ENCODE measurements at regions not wholly inside any gene's neighbourhood (a gene's known extent, or its start where the extent isn't known, plus 50 kb on each side); places are given as distances from the start of the nearest gene placed in this dataset.
A peak's percentile ranks its signal among the peaks of the same experiment; 100 is the strongest.

- peaks cover 10 to 16% of the 10 kb centered on the region in 2 donors for H3K27me3 Mint-ChIP-seq
- Histone ChIP-seq H3K27ac (ENCODE audit: low read length) (no peak overlapping the region), H3K4me3 (ENCODE audit: control insufficient read depth in 1 of 2, extremely low read depth in 1 of 2, low read length in 1 of 2) (no peak overlapping the region), H3K9me3 (no peaks in the 10 kb centered on the region), H3K27me3 (replicated peaks in 1 of 2; ENCODE audit: control insufficient read depth in 2 of 2, extremely low read depth in 1 of 2, insufficient read depth in 2 of 2, low read length in 1 of 2) (peaks cover 0 to 9% of the 10 kb centered on the region in 2 experiments), H3K4me1 (ENCODE audit: control insufficient read depth in 1 of 2, extremely low read depth in 1 of 2, insufficient read depth in 2 of 2, low read length in 2 of 2) (no peaks in the 10 kb centered on the region), H3K36me3 (ENCODE audit: control insufficient read depth in 2 of 2, extremely low read depth in 1 of 2, insufficient read depth in 1 of 2, low read length in 1 of 2) (no peaks in the 10 kb centered on the region)
- H3K9me3 Mint-ChIP-seq, result no peaks in the 10 kb centered on the region
- H3K27ac Mint-ChIP-seq, result no peak overlapping the region
- DNase-seq (no peak), ATAC-seq (replicated peaks in 1 of 4) (no peak)
- no peaks in the 10 kb centered on the region for H3K4me1 Mint-ChIP-seq
- no peak overlapping the region for H3K4me3 Mint-ChIP-seq
- whole genome bisulfite sequencing (ENCODE audit: insufficient coverage), result no CpG with 5 or more reads among the region's 1 CpG
- ChIA-PET CTCF (no interaction called here), POLR2A (no interaction called here)
- no peaks in the 10 kb centered on the region for H3K36me3 Mint-ChIP-seq
Measured at GRCh38 chr10:44032216-44032615, 352.7 kb downstream of the CXCL12 start.

GRCh38 chr10:44030738-44031137, 354.2 kb downstream of the CXCL12 start:
- Histone ChIP-seq H3K9me3 (no peaks in the 10 kb centered on the region), H3K36me3 (ENCODE audit: control insufficient read depth in 2 of 2, extremely low read depth in 1 of 2, insufficient read depth in 1 of 2, low read length in 1 of 2) (no peaks in the 10 kb centered on the region), H3K4me1 (ENCODE audit: control insufficient read depth in 1 of 2, extremely low read depth in 1 of 2, insufficient read depth in 2 of 2, low read length in 2 of 2) (no peaks in the 10 kb centered on the region), H3K4me3 (ENCODE audit: control insufficient read depth in 1 of 2, extremely low read depth in 1 of 2, low read length in 1 of 2) (no peak overlapping the region), H3K27ac (ENCODE audit: low read length) (no peak overlapping the region), H3K27me3 (replicated peaks in 1 of 2; ENCODE audit: control insufficient read depth in 2 of 2, extremely low read depth in 1 of 2, insufficient read depth in 2 of 2, low read length in 1 of 2) (peaks cover 0 to 5% of the 10 kb centered on the region in 2 experiments)
- no peaks in the 10 kb centered on the region for H3K9me3 Mint-ChIP-seq
- no peaks in the 10 kb centered on the region for H3K36me3 Mint-ChIP-seq
- H3K27ac Mint-ChIP-seq, result no peak overlapping the region
- no peaks in the 10 kb centered on the region for H3K4me1 Mint-ChIP-seq
- ATAC-seq (replicated peaks in 1 of 4), result no peak
- no peak overlapping the region for H3K4me3 Mint-ChIP-seq
- CTCF ChIA-PET, result interaction anchor here in 1 of 2 donors (1.3 to 1.4 kb wide), 2 partner anchors 338 to 341 kb away, joined by 3 to 4 read pairs; no protein-coding TSS in a partner anchor
- no peak for DNase-seq
- POLR2A ChIA-PET, result no interaction called here
- WGBS (ENCODE audit: insufficient coverage), result 100% methylated on average over 1 of the region's 2 CpGs
- H3K27me3 Mint-ChIP-seq, result peaks cover 9 to 12% of the 10 kb centered on the region in 2 donors

- Histone ChIP-seq H3K9me3 (no peaks in the 10 kb centered on the region), H3K27me3 (replicated peaks in 1 of 2; ENCODE audit: control insufficient read depth in 2 of 2, extremely low read depth in 1 of 2, insufficient read depth in 2 of 2, low read length in 1 of 2) (peaks cover 0 to 3% of the 10 kb centered on the region in 2 experiments), H3K4me3 (ENCODE audit: control insufficient read depth in 1 of 2, extremely low read depth in 1 of 2, low read length in 1 of 2) (no peak overlapping the region), H3K36me3 (ENCODE audit: control insufficient read depth in 2 of 2, extremely low read depth in 1 of 2, insufficient read depth in 1 of 2, low read length in 1 of 2) (no peaks in the 10 kb centered on the region), H3K4me1 (ENCODE audit: control insufficient read depth in 1 of 2, extremely low read depth in 1 of 2, insufficient read depth in 2 of 2, low read length in 2 of 2) (no peaks in the 10 kb centered on the region), H3K27ac (ENCODE audit: low read length) (no peak overlapping the region)
- no peak overlapping the region for H3K27ac Mint-ChIP-seq
- peaks cover 11% of the 10 kb centered on the region in 2 donors for H3K27me3 Mint-ChIP-seq
- H3K4me1 Mint-ChIP-seq, result no peaks in the 10 kb centered on the region
- 27% methylated on average over 2 of the region's 4 CpGs for WGBS (ENCODE audit: insufficient coverage)
- H3K9me3 Mint-ChIP-seq, result no peaks in the 10 kb centered on the region
- no peak overlapping the region for H3K4me3 Mint-ChIP-seq
- ChIA-PET CTCF (interaction anchor here (0.5 to 1.4 kb wide), 3 partner anchors 283 to 340 kb away, joined by 3 to 5 read pairs (median 4); no protein-coding TSS in a partner anchor), POLR2A (no interaction called here)
- peak; percentile 43 to 62 (median 54) for ATAC-seq (replicated peaks in 1 of 4)
- DNase-seq, result peak in 18 of 35 experiments; percentile 0 to 47 (median 10)
- no peaks in the 10 kb centered on the region for H3K36me3 Mint-ChIP-seq
Measured at GRCh38 chr10:44030132-44030531, 354.8 kb downstream of the CXCL12 start.

DNA sequence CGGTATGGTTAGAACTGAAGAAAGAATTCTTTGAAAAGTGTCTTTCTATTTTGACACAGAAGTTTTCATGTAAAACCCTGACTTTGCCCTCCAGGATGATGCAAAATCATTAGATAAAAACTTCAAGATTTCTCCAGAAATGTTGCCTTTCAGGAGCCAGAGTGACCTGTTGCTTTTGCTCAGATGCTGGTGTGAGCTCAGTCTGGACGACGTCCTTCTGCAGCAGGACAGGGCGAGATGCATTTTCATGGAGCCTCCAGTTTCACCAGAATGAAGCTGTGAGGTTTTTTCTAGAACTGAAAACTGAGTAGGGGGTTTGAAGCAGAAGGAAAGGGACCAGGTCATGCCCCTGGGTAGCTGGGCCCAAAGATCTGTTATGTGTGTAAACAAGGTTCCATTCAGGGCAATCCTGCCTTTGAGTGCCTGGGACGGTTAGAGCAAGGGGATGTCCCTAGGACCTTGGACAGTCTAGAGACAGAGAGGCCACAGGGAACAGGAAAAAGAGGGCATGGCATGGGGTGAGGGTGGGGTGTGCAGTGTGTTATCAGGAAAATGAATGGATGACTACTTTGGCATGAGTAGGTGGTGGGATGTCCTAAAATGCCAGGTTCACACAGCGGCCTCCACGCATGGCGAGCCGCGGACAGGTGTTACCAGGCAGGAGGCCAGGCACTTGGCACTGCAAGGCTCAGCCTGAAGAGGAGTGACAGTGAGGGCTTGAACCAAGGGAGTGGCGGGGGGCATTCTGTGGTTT, 356.3 kb downstream of the CXCL12 start:
- no peak for ATAC-seq (replicated peaks in 1 of 4)
- Histone ChIP-seq H3K27me3 (replicated peaks in 1 of 2; ENCODE audit: control insufficient read depth in 2 of 2, extremely low read depth in 1 of 2, insufficient read depth in 2 of 2, low read length in 1 of 2) (peaks cover 0 to 14% of the 10 kb centered on the region in 2 experiments), H3K4me1 (ENCODE audit: control insufficient read depth in 1 of 2, extremely low read depth in 1 of 2, insufficient read depth in 2 of 2, low read length in 2 of 2) (no peaks in the 10 kb centered on the region), H3K9me3 (no peaks in the 10 kb centered on the region), H3K4me3 (ENCODE audit: control insufficient read depth in 1 of 2, extremely low read depth in 1 of 2, low read length in 1 of 2) (no peak overlapping the region), H3K36me3 (ENCODE audit: control insufficient read depth in 2 of 2, extremely low read depth in 1 of 2, insufficient read depth in 1 of 2, low read length in 1 of 2) (no peaks in the 10 kb centered on the region), H3K27ac (ENCODE audit: low read length) (no peak overlapping the region)
- no peaks in the 10 kb centered on the region for H3K4me1 Mint-ChIP-seq
- H3K36me3 Mint-ChIP-seq, result no peaks in the 10 kb centered on the region
- no peaks in the 10 kb centered on the region for H3K9me3 Mint-ChIP-seq
- WGBS (ENCODE audit: insufficient coverage), result 78% methylated on average over 6 of the region's 11 CpGs
- ChIA-PET POLR2A (no interaction called here), CTCF (no interaction called here)
- H3K27ac Mint-ChIP-seq, result no peak overlapping the region
- H3K27me3 Mint-ChIP-seq, result peaks cover 10 to 14% of the 10 kb centered on the region in 2 donors
- no peak overlapping the region for H3K4me3 Mint-ChIP-seq
- DNase-seq, result no peak

- no peak for DNase-seq
- H3K9me3 ChIP-seq, result no peaks in the 10 kb centered on the region
- no peak overlapping the region for H3K4me3 Mint-ChIP-seq
- H3K4me1 ChIP-seq (ENCODE audit: control insufficient read depth in 1 of 2, extremely low read depth in 1 of 2, insufficient read depth in 2 of 2, low read length in 2 of 2), result no peaks in the 10 kb centered on the region
- no peak overlapping the region for H3K27ac Mint-ChIP-seq
- no peak overlapping the region for H3K27ac ChIP-seq (ENCODE audit: low read length)
- POLR2A ChIA-PET, result no interaction called here
- H3K9me3 Mint-ChIP-seq, result no peaks in the 10 kb centered on the region
- WGBS (ENCODE audit: insufficient coverage), result 63% methylated on average over 2 of the region's 6 CpGs
- no peaks in the 10 kb centered on the region for H3K4me1 Mint-ChIP-seq
- H3K36me3 ChIP-seq (ENCODE audit: control insufficient read depth in 2 of 2, extremely low read depth in 1 of 2, insufficient read depth in 1 of 2, low read length in 1 of 2), result no peaks in the 10 kb centered on the region
- CTCF ChIA-PET, result no interaction called here
- no peaks in the 10 kb centered on the region for H3K36me3 Mint-ChIP-seq
- H3K27me3 Mint-ChIP-seq, result peaks cover 16 to 22% of the 10 kb centered on the region in 2 donors
- peaks cover 0 to 15% of the 10 kb centered on the region in 2 experiments for H3K27me3 ChIP-seq (replicated peaks in 1 of 2; ENCODE audit: control insufficient read depth in 2 of 2, extremely low read depth in 1 of 2, insufficient read depth in 2 of 2, low read length in 1 of 2)
- no peak overlapping the region for H3K4me3 ChIP-seq (ENCODE audit: control insufficient read depth in 1 of 2, extremely low read depth in 1 of 2, low read length in 1 of 2)
- no peak for ATAC-seq (replicated peaks in 1 of 4)
Measured at GRCh38 chr10:44024356-44025116, 360.4 kb downstream of the CXCL12 start.

DNA sequence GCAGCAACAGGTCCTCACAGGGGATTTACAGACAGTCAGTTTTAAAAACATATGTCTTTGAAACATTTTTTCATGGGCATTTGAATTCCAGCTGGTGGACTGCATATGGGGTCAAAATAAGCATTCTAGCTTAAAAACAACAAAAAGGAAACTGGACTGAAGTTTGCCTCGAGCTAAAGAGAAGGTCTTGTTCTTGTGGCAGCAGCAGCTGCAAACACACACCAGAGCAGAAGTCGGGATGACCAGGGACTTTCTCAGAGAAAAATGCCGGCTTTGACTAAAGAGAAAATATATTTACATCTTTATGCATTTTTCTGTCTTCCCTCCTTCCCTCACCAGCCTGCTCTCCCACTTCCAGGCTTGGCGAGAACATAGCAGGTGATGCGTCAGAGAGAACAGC, 361.4 kb downstream of the CXCL12 start:
- peaks cover 0 to 12% of the 10 kb centered on the region in 2 experiments for H3K27me3 ChIP-seq (replicated peaks in 1 of 2; ENCODE audit: control insufficient read depth in 2 of 2, extremely low read depth in 1 of 2, insufficient read depth in 2 of 2, low read length in 1 of 2)
- Mint-ChIP-seq H3K27ac (no peak overlapping the region), H3K4me3 (no peak overlapping the region), H3K9me3 (no peaks in the 10 kb centered on the region), H3K36me3 (no peaks in the 10 kb centered on the region), H3K4me1 (no peaks in the 10 kb centered on the region), H3K27me3 (peaks cover 14 to 21% of the 10 kb centered on the region in 2 donors)
- H3K9me3 ChIP-seq, result no peaks in the 10 kb centered on the region
- no CpG with 5 or more reads among the region's 5 CpGs for WGBS (ENCODE audit: insufficient coverage)
- no peaks in the 10 kb centered on the region for H3K36me3 ChIP-seq (ENCODE audit: control insufficient read depth in 2 of 2, extremely low read depth in 1 of 2, insufficient read depth in 1 of 2, low read length in 1 of 2)
- DNase-seq (no peak), ATAC-seq (replicated peaks in 1 of 4) (no peak)
- ChIA-PET CTCF (no interaction called here), POLR2A (no interaction called here)
- no peaks in the 10 kb centered on the region for H3K4me1 ChIP-seq (ENCODE audit: control insufficient read depth in 1 of 2, extremely low read depth in 1 of 2, insufficient read depth in 2 of 2, low read length in 2 of 2)
- H3K27ac ChIP-seq (ENCODE audit: low read length), result no peak overlapping the region
- H3K4me3 ChIP-seq (ENCODE audit: control insufficient read depth in 1 of 2, extremely low read depth in 1 of 2, low read length in 1 of 2), result no peak overlapping the region
